ENCODE measurements at regions not wholly inside any gene's neighbourhood (a gene's known extent, or its start where the extent isn't known, plus 50 kb on each side); places are given as distances from the start of the nearest gene placed in this dataset.

- TF ChIP-seq EZH2 (optimal IDR thresholded peaks at IDR 0.05; ENCODE audit: low read depth, low read length) (no peak), EZH2phosphoT487 (IDR thresholded peaks at IDR 0.05; ENCODE audit: low read length) (no peak)
- TF ChIP-seq, protein P1, sequence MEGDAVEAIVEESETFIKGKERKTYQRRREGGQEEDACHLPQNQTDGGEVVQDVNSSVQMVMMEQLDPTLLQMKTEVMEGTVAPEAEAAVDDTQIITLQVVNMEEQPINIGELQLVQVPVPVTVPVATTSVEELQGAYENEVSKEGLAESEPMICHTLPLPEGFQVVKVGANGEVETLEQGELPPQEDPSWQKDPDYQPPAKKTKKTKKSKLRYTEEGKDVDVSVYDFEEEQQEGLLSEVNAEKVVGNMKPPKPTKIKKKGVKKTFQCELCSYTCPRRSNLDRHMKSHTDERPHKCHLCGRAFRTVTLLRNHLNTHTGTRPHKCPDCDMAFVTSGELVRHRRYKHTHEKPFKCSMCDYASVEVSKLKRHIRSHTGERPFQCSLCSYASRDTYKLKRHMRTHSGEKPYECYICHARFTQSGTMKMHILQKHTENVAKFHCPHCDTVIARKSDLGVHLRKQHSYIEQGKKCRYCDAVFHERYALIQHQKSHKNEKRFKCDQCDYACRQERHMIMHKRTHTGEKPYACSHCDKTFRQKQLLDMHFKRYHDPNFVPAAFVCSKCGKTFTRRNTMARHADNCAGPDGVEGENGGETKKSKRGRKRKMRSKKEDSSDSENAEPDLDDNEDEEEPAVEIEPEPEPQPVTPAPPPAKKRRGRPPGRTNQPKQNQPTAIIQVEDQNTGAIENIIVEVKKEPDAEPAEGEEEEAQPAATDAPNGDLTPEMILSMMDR (IDR thresholded peaks at IDR 0.05; ENCODE audit: low read length) = no peak
- H3K4me1 ChIP-seq (ENCODE audit: low read length) = peaks cover 7% of the 10 kb centered on the region
- H4K20me1 ChIP-seq (ENCODE audit: insufficient read depth, low read length) = no peaks in the 10 kb centered on the region
- H3K79me2 ChIP-seq (ENCODE audit: low read length) = no peaks in the 10 kb centered on the region
- H3K27ac ChIP-seq (ENCODE audit: low read length) = no peak overlapping the region
- no peak overlapping the region for H3K4me3 ChIP-seq (ENCODE audit: low read length)
- no peaks in the 10 kb centered on the region for H3K36me3 ChIP-seq (replicated peaks; ENCODE audit: insufficient read depth, low read length)
- no peaks in the 10 kb centered on the region for H3K9me2 ChIP-seq (replicated peaks; ENCODE audit: insufficient read depth, low read length)
- H2AFZ ChIP-seq (ENCODE audit: low read length) = no peak overlapping the region
- H3K27me3 ChIP-seq (replicated peaks; ENCODE audit: insufficient read depth, low read length) = no peaks in the 10 kb centered on the region
- no peaks in the 10 kb centered on the region for H3K9me3 ChIP-seq (replicated peaks; ENCODE audit: insufficient read depth, low read length)
- no peak overlapping the region for H3K9ac ChIP-seq (ENCODE audit: low read length)
- DNase-seq = no peak
- H3K4me2 ChIP-seq (ENCODE audit: low read depth, low read length) = no peak overlapping the region
- no peaks in the 10 kb centered on the region for H3F3A ChIP-seq (ENCODE audit: insufficient read depth, low read length)
Observed at GRCh38 chr2:64829525-64829924, 159.7 kb upstream of the SLC1A4 start.

GRCh38 chr2:64831134-64831976 lies 157.8 kb upstream of the SLC1A4 start:
- H4K20me1 ChIP-seq (ENCODE audit: insufficient read depth, low read length) = no peaks in the 10 kb centered on the region
- H3K4me3 ChIP-seq (ENCODE audit: low read length) = no peak overlapping the region
- no peaks in the 10 kb centered on the region for H3K9me2 ChIP-seq (replicated peaks; ENCODE audit: insufficient read depth, low read length)
- no peaks in the 10 kb centered on the region for H3K27me3 ChIP-seq (replicated peaks; ENCODE audit: insufficient read depth, low read length)
- no peaks in the 10 kb centered on the region for H3K79me2 ChIP-seq (ENCODE audit: low read length)
- no peaks in the 10 kb centered on the region for H3K9me3 ChIP-seq (replicated peaks; ENCODE audit: insufficient read depth, low read length)
- H3K27ac ChIP-seq (ENCODE audit: low read length) = no peak overlapping the region
- no peaks in the 10 kb centered on the region for H3F3A ChIP-seq (ENCODE audit: insufficient read depth, low read length)
- no peaks in the 10 kb centered on the region for H3K36me3 ChIP-seq (replicated peaks; ENCODE audit: insufficient read depth, low read length)
- H3K4me1 ChIP-seq (ENCODE audit: low read length) = peaks cover 7% of the 10 kb centered on the region
- peak; percentile 86 for DNase-seq
- H3K4me2 ChIP-seq (ENCODE audit: low read depth, low read length) = peak overlapping the region; percentile 34; the same call in 1 of the 2 replicates
- no peak overlapping the region; the same call in 1 of the 2 replicates for H3K9ac ChIP-seq (ENCODE audit: low read length)
- TF ChIP-seq EZH2 (optimal IDR thresholded peaks at IDR 0.05; ENCODE audit: low read depth, low read length) (no peak), EZH2phosphoT487 (IDR thresholded peaks at IDR 0.05; ENCODE audit: low read length) (no peak)
- TF ChIP-seq, protein P1 (IDR thresholded peaks at IDR 0.05; ENCODE audit: low read length) = peak; percentile 98
- H2AFZ ChIP-seq (ENCODE audit: low read length) = peak overlapping the region; percentile 57

DNA sequence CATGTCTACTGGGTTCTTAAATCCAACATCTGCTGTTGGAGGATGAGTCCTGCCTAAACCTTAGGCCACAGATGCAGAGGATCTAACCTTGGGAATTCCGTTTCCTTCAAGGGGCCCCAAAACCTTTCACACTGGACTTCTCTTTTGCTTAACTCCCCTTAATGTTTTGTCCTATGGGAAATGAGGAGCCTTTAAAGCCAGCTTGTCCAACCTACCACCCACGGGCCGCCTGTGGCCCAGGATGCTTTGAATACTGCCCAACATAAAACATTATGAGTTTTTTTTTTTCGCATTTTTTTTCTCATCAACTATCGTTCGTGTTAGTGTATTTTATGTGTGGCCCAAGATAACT lies 157.2 kb upstream of the SLC1A4 start:
- Histone ChIP-seq H3K9ac (ENCODE audit: low read length) (no peak overlapping the region), H3K4me1 (ENCODE audit: low read length) (peaks cover 7% of the 10 kb centered on the region), H3K27ac (ENCODE audit: low read length) (no peak overlapping the region), H4K20me1 (ENCODE audit: insufficient read depth, low read length) (no peaks in the 10 kb centered on the region), H2AFZ (ENCODE audit: low read length) (peak overlapping the region; percentile 57), H3K9me2 (replicated peaks; ENCODE audit: insufficient read depth, low read length) (no peaks in the 10 kb centered on the region), H3K4me2 (ENCODE audit: low read depth, low read length) (peak overlapping the region; percentile 34; the same call in 1 of the 2 replicates), H3K79me2 (ENCODE audit: low read length) (no peaks in the 10 kb centered on the region), H3K9me3 (replicated peaks; ENCODE audit: insufficient read depth, low read length) (no peaks in the 10 kb centered on the region), H3K4me3 (ENCODE audit: low read length) (no peak overlapping the region), H3K27me3 (replicated peaks; ENCODE audit: insufficient read depth, low read length) (no peaks in the 10 kb centered on the region), H3F3A (ENCODE audit: insufficient read depth, low read length) (no peaks in the 10 kb centered on the region), H3K36me3 (replicated peaks; ENCODE audit: insufficient read depth, low read length) (no peaks in the 10 kb centered on the region)
- TF ChIP-seq EZH2phosphoT487 (IDR thresholded peaks at IDR 0.05; ENCODE audit: low read length) (no peak), EZH2 (optimal IDR thresholded peaks at IDR 0.05; ENCODE audit: low read depth, low read length) (no peak)
- TF ChIP-seq, protein P1 (IDR thresholded peaks at IDR 0.05; ENCODE audit: low read length) = no peak
- DNase-seq = no peak

All from MM.1S (cell line).